GF-D8 (cell line): ENCODE measurements at regions not wholly inside any gene's neighbourhood (a gene's known extent, or its start where the extent isn't known, plus 50 kb on each side); places are given as distances from the start of the nearest gene placed in this dataset.

Source experiments
- DNase-seq: peaks from one replicate; lab custom pipeline; 2025; lab: John Stamatoyannopoulos, UW

GRCh38 chr4:127533028-127533700 lies 99.6 kb upstream of the INTU start:
- no peak for DNase-seq

- no peak for DNase-seq
Observed at GRCh38 chr4:127534041-127534825, 98.5 kb upstream of the INTU start.

- no peak for DNase-seq
Observed at GRCh38 chr4:127538016-127538415, 94.7 kb upstream of the INTU start.

GRCh38 chr4:127540497-127541025 lies 92.2 kb upstream of the INTU start:
- no peak for DNase-seq

GRCh38 chr4:127545271-127545670 lies 87.5 kb upstream of the INTU start:
- DNase-seq, result no peak

GRCh38 chr4:127548990-127549925 lies 83.5 kb upstream of the INTU start:
- no peak for DNase-seq

GRCh38 chr4:127555106-127555505 lies 77.7 kb upstream of the INTU start:
- no peak for DNase-seq

GRCh38 chr4:127558088-127558487 lies 74.7 kb upstream of the INTU start:
- no peak for DNase-seq

- DNase-seq, result no peak
Observed at GRCh38 chr4:127558489-127559407, 74.0 kb upstream of the INTU start.

GRCh38 chr4:127559981-127560380 lies 72.8 kb upstream of the INTU start:
- no peak for DNase-seq

GRCh38 chr4:127560755-127561154 lies 72.0 kb upstream of the INTU start:
- no peak for DNase-seq

- DNase-seq, result no peak
Observed at GRCh38 chr4:127574643-127575042, 58.1 kb upstream of the INTU start.

- DNase-seq, result no peak
Observed at GRCh38 chr4:127575888-127576287, 56.9 kb upstream of the INTU start.

GRCh38 chr4:127578491-127578890 lies 54.3 kb upstream of the INTU start:
- no peak for DNase-seq

GRCh38 chr4:127578967-127579366 lies 53.8 kb upstream of the INTU start:
- DNase-seq, result no peak

- DNase-seq, result no peak
Observed at GRCh38 chr4:127579821-127580220, 52.9 kb upstream of the INTU start.

GRCh38 chr4:127580300-127580699 lies 52.5 kb upstream of the INTU start:
- DNase-seq, result no peak

- DNase-seq, result no peak
Observed at GRCh38 chr4:127580891-127581290, 51.9 kb upstream of the INTU start.
